ENCODE measurements at regions not wholly inside any gene's neighbourhood (a gene's known extent, or its start where the extent isn't known, plus 50 kb on each side); places are given as distances from the start of the nearest gene placed in this dataset.

DNA sequence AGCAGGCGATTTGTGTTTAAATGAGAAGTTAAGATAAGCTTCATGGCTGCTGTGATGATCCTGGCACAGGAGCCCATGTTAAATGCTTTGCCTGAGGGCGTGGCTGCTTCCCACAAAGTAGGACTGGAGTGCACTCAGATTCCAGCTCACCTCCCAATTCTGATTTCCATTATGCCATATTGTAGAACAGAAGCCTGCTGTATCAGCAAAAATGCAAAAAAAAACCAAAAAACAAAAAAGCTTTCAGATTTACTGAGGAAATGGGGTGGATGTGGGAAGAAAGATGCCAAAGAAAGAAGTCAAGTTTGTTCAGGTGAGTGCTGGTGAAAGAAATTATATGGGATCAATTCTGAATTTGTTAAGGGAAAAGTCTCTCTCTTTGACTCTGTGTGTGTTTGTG lies 610.4 kb upstream of the NETO1 start:
- DNase-seq (ENCODE audit: extremely low read depth in 1 of 2, low read depth in 1 of 2): no peak

GRCh38 chr18:73476031-73476430 lies 608.2 kb upstream of the NETO1 start:
- no peak for DNase-seq (ENCODE audit: extremely low read depth in 1 of 2, low read depth in 1 of 2)

- no peak for DNase-seq (ENCODE audit: extremely low read depth in 1 of 2, low read depth in 1 of 2)
These were observed 594.3 kb upstream of the NETO1 start for GRCh38 chr18:73462092-73462491.

DNA sequence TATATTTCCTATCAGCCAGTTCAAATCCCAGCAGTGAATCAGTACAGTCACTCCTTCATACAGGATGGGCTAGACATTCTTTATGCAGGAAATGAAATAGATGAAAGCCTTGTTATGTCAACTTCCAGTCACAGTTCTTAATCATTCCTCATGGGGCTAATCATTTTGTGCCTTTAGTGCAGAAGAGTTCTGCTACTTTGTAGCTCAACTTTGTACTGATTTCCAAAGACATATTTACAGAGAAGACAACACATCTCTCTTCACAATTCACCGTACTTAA lies 593.9 kb upstream of the NETO1 start:
- no peak for DNase-seq (ENCODE audit: extremely low read depth in 1 of 2, low read depth in 1 of 2)

GRCh38 chr18:73461038-73461779 lies 593.4 kb upstream of the NETO1 start:
- DNase-seq (ENCODE audit: extremely low read depth in 1 of 2, low read depth in 1 of 2): no peak

GRCh38 chr18:73458186-73458964 lies 590.6 kb upstream of the NETO1 start:
- no peak for DNase-seq (ENCODE audit: extremely low read depth in 1 of 2, low read depth in 1 of 2)

GRCh38 chr18:73456643-73457042 lies 588.9 kb upstream of the NETO1 start:
- no peak for DNase-seq (ENCODE audit: extremely low read depth in 1 of 2, low read depth in 1 of 2)

- DNase-seq (ENCODE audit: extremely low read depth in 1 of 2, low read depth in 1 of 2): no peak
These were observed 585.1 kb upstream of the NETO1 start for GRCh38 chr18:73452866-73453265.

DNA sequence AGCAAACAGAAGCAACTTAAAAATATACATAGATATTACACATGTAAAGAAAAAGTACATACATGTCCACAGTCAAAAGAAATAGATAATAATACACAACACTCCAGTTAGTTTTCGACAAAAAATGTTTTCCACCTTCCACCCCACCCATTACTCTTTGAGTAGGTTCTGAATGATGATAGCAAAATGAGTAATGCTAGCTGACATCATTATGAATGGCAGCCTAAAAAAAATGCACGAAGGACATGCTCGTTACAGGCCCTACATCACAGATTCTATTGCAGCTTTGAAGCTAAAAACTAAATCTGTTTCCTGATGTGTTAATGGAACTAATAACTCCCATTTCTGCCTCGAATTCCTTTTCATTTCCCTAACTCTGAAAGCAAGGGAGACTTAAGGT lies 578.7 kb upstream of the NETO1 start:
- no peak for DNase-seq (ENCODE audit: extremely low read depth in 1 of 2, low read depth in 1 of 2)

- no peak for DNase-seq (ENCODE audit: extremely low read depth in 1 of 2, low read depth in 1 of 2)
These were observed 563.8 kb upstream of the NETO1 start for GRCh38 chr18:73431620-73432019.

DNA sequence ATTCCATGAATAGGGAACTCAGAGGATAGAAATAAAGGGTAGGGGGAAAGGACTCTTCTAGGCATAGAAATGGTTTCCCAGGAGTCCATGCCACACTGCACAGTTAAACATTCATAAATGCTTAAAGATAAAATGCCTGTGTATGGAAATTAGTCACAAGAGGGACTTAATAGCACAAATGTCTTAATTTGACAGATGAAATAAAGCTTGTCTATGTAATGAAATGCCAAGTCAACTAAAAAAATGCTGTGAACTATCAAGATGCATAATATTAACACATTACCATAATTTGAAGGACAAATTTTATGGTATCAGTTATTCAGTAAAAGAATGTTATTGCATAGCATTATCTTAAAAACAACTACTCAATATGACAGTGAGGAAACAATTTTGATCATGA lies 553.2 kb upstream of the NETO1 start:
- DNase-seq (ENCODE audit: extremely low read depth in 1 of 2, low read depth in 1 of 2): no peak

DNA sequence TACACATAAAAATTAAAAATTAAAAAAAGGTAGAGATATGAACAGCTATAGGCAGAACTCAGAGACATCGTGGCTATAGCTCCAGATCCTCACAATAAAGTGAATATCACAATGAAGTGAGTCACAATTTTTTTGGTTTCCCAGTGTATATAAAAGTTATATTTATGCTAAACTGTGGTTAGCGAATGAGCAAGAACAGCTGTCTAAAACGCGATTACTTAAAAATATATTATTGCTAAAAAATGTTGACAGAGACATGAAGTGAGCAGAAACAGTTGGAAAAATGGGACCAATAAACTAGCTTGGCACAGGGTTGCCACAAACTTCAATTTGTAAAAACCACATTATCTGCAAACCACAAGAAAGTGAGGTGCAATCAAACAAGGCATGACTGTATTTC lies 551.7 kb upstream of the NETO1 start:
- DNase-seq (ENCODE audit: extremely low read depth in 1 of 2, low read depth in 1 of 2): no peak

- DNase-seq (ENCODE audit: extremely low read depth in 1 of 2, low read depth in 1 of 2): no peak
These were observed 546.8 kb upstream of the NETO1 start for GRCh38 chr18:73414598-73414997.

DNA sequence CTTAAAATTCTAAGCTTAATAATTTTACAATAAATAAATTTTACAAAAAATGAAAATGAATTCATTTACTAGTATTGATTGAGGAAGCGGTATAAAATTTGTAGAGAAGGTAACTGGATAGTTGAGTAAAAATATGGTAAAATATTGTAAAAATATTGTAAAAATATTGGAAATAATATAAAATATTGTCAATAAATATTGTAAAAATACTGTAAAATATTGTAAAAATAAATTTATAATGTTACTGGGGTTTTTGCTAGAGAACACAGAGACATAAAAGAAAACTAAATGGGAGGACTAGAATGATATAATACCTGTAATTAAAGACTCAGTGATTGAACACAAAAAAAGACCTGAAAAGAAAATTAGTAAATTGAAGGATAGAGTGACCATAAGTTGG lies 546.3 kb upstream of the NETO1 start:
- DNase-seq (ENCODE audit: extremely low read depth in 1 of 2, low read depth in 1 of 2): no peak

GRCh38 chr18:73409242-73409641 lies 541.5 kb upstream of the NETO1 start:
- DNase-seq (ENCODE audit: extremely low read depth in 1 of 2, low read depth in 1 of 2): no peak

DNA sequence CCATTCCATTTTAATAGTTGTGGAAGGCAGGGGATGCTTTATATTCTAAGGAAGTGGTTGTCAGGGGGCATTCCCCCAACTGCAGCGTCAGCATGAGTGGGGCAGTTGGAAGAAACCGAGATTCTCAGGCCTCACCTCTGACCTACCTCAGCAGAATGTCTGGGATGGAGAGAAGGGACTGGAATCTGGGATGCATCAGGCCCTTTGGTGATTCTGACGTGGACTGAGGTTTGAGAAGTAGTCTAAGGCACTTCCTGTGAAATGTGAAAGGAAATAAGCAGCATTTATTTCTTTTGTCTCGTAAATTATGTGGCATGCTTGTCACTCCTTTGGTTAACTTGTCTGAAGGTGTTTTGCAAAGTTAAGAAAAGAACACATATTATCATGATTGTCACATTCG lies 540.7 kb upstream of the NETO1 start:
- DNase-seq (ENCODE audit: extremely low read depth in 1 of 2, low read depth in 1 of 2): no peak

GRCh38 chr18:73407506-73407905 lies 539.7 kb upstream of the NETO1 start:
- DNase-seq (ENCODE audit: extremely low read depth in 1 of 2, low read depth in 1 of 2): no peak

GRCh38 chr18:73384246-73384645 lies 516.5 kb upstream of the NETO1 start:
- no peak for DNase-seq (ENCODE audit: extremely low read depth in 1 of 2, low read depth in 1 of 2)

- DNase-seq (ENCODE audit: extremely low read depth in 1 of 2, low read depth in 1 of 2): no peak
These were observed 513.9 kb upstream of the NETO1 start for GRCh38 chr18:73381699-73382036.

- DNase-seq (ENCODE audit: extremely low read depth in 1 of 2, low read depth in 1 of 2): no peak
These were observed 513.4 kb upstream of the NETO1 start for GRCh38 chr18:73381016-73381698.

DNA sequence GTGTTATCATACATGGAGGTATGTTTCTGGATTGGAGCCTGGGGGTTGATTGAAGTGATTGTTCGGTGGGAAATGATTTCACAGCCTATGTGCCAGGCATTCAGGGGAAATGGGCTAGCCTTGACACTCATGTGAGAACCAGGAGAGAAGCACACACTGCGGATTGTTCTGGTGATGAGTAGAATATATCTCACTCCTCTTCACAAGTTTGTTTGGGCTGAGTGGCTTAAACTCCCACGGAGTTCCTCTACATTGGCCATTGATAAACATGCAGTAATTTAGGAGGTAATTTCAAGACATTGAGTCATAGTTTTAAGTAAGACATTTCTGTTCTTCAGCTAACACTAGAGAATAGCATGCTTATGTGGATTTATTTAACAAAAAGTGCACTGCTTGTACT lies 498.9 kb upstream of the NETO1 start:
- DNase-seq (ENCODE audit: extremely low read depth in 1 of 2, low read depth in 1 of 2): no peak

- no peak for DNase-seq (ENCODE audit: extremely low read depth in 1 of 2, low read depth in 1 of 2)
These were observed 497.2 kb upstream of the NETO1 start for GRCh38 chr18:73365018-73365417.

All from stimulated activated CD8-positive, alpha-beta memory T cell treated with anti-CD3 and anti-CD28 coated beads, Interleukin-7, amount 100 ng/mL, for 48 hours (primary cell).